Stomach (tissue), 4 donors: ENCODE measurements at regions not wholly inside any gene's neighbourhood (a gene's known extent, or its start where the extent isn't known, plus 50 kb on each side); places are given as distances from the start of the nearest gene placed in this dataset.
"Not testable (repeated sequence)": the region's sequence is repeated elsewhere in the genome, so short reads cannot be mapped to it uniquely, and the experiment has no call there.

ENCODE experiments used
- EP300 ChIP-seq: sonication (generic); formaldehyde crosslinking; IDR thresholded peaks from one replicate; pipeline ENCODE4 v1.6.1; 2017; ENCODE audit warnings: antibody characterized with exemption
- POLR2A ChIP-seq, 4 donors: fragments of 450-650 bp; IDR thresholded peaks; one replicate each; pipeline ENCODE4 v1.6.1; 2016; ENCODE audit warnings: antibody characterized with exemption in 4 of 4, control low read depth in 2 of 4, mild to moderate bottlenecking in 1 of 4, moderate library complexity in 1 of 4
- POLR2AphosphoS5 ChIP-seq, 3 donors: sonication (generic); formaldehyde crosslinking; IDR thresholded peaks; one replicate each; pipeline ENCODE4 v1.6.1; 2016; ENCODE audit warnings: antibody characterized with exemption in 3 of 3
- TF ChIP-seq, protein P1 (sequence below), 7 experiments: fragments of 450-650 bp in 4 of 7; fragments of 200-600 bp in 3 of 7; sonication (generic) in 3 of 7; IDR thresholded peaks; one replicate each; pipeline ENCODE4 v1.5.1; 2016 to 2019; ENCODE audit warnings: antibody characterized with exemption in 7 of 7, control low read depth in 2 of 7, mild to moderate bottlenecking in 1 of 7

DNA sequence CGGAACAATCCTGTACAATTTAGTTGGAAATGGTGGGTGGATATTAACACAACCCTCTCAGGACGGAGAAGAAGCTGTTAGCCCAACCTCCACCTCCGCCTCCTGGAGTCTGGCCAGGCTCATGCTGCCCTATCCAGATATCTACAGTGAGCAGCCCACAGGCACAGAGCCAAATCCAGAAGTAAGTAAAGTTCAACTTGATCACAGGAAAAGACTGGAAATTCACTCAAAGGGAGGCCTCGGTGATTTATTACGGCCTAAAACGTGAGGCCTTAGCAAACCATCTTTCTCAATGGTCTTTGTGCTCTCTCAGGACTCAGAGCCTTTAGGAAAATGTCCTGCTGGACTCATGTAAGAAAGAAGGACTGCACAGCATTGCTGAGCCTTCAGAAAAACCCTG lies 330.4 kb downstream of the CEP170 start:
- TF ChIP-seq, protein P1, sequence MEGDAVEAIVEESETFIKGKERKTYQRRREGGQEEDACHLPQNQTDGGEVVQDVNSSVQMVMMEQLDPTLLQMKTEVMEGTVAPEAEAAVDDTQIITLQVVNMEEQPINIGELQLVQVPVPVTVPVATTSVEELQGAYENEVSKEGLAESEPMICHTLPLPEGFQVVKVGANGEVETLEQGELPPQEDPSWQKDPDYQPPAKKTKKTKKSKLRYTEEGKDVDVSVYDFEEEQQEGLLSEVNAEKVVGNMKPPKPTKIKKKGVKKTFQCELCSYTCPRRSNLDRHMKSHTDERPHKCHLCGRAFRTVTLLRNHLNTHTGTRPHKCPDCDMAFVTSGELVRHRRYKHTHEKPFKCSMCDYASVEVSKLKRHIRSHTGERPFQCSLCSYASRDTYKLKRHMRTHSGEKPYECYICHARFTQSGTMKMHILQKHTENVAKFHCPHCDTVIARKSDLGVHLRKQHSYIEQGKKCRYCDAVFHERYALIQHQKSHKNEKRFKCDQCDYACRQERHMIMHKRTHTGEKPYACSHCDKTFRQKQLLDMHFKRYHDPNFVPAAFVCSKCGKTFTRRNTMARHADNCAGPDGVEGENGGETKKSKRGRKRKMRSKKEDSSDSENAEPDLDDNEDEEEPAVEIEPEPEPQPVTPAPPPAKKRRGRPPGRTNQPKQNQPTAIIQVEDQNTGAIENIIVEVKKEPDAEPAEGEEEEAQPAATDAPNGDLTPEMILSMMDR (IDR thresholded peaks at IDR 0.05) = not testable (repeated sequence)
- not testable (repeated sequence) for TF ChIP-seq POLR2A (IDR thresholded peaks at IDR 0.05); EP300; POLR2AphosphoS5 (IDR thresholded peaks at IDR 0.05)
